Sigmoid colon (tissue), 4 donors: ENCODE measurements at regions not wholly inside any gene's neighbourhood (a gene's known extent, or its start where the extent isn't known, plus 50 kb on each side); places are given as distances from the start of the nearest gene placed in this dataset.

Experiments
- POLR2A ChIP-seq, 2 donors: fragments of 450-650 bp; IDR thresholded peaks; one replicate each; pipeline ENCODE4 v1.6.1; 2016; ENCODE audit warnings: antibody characterized with exemption in 2 of 2, mild to moderate bottlenecking in 2 of 2, moderate library complexity in 2 of 2
- POLR2AphosphoS5 ChIP-seq, 4 donors: sonication (generic); formaldehyde crosslinking; IDR thresholded peaks; one replicate each; pipeline ENCODE4 v1.6.1; 2017; ENCODE audit warnings: antibody characterized with exemption in 4 of 4
- TF ChIP-seq, protein P1 (sequence below), 4 experiments: fragments of 450-650 bp in 3 of 4; fragments of 200-600 bp in 1 of 4; IDR thresholded peaks; one replicate each; pipeline ENCODE4 v1.5.1; 2016 to 2019; ENCODE audit warnings: antibody characterized with exemption in 4 of 4, mild to moderate bottlenecking in 3 of 4, moderate library complexity in 2 of 4

DNA sequence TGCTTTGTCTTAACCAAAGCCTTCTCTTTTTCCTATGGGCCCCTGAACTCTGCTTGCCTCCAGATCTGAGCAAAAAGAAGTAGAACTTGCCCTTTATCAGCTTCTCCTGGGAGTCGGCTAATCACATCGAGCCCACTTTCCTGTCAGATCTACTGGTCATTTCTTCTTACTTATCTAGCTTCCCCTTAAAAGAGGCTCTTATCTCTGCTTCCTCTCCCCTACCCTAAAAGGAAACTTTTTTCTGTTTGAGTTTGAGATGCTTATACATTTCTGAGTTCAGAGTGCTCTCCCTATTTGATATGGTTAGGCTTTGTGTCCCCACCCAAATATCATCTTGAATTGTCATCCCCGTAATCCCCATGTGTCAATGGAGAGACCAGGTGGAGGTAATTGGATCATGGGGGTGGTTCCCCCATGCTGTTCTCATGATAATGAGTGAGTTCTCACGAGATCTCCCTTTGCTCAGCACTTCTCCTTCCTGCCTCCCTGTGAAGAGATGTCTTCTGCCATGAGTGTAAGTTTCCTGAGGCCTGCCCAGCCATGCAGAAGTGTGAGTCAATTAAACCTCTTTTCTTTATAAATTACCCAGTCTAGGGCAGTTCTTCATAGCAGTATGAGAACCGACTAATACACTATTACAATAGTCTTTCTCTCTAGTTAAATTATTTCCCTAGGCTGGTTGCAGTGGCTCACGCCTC lies 114.7 kb upstream of the AMN1 start:
- TF ChIP-seq, protein P1, sequence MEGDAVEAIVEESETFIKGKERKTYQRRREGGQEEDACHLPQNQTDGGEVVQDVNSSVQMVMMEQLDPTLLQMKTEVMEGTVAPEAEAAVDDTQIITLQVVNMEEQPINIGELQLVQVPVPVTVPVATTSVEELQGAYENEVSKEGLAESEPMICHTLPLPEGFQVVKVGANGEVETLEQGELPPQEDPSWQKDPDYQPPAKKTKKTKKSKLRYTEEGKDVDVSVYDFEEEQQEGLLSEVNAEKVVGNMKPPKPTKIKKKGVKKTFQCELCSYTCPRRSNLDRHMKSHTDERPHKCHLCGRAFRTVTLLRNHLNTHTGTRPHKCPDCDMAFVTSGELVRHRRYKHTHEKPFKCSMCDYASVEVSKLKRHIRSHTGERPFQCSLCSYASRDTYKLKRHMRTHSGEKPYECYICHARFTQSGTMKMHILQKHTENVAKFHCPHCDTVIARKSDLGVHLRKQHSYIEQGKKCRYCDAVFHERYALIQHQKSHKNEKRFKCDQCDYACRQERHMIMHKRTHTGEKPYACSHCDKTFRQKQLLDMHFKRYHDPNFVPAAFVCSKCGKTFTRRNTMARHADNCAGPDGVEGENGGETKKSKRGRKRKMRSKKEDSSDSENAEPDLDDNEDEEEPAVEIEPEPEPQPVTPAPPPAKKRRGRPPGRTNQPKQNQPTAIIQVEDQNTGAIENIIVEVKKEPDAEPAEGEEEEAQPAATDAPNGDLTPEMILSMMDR (IDR thresholded peaks at IDR 0.05): no peak
- TF ChIP-seq POLR2AphosphoS5 (IDR thresholded peaks at IDR 0.05) (no peak), POLR2A (IDR thresholded peaks at IDR 0.05) (no peak)
